Liver (tissue), 8 donors: ENCODE measurements at regions not wholly inside any gene's neighbourhood (a gene's known extent, or its start where the extent isn't known, plus 50 kb on each side); places are given as distances from the start of the nearest gene placed in this dataset.

Experiments
- DNase-seq: peaks from one replicate; pipeline ENCODE4 v3.0.0-alpha.2; 2017; ENCODE audit warnings: low spot score
- H3K27ac ChIP-seq, 2 donors: one replicate each; pipeline ENCODE4 v1.7.0; 2013; ENCODE audit warnings: inconsistent platforms in 2 of 2, low read length in 2 of 2, control low read depth in 1 of 2, low read depth in 1 of 2, mild to moderate bottlenecking in 1 of 2
- H3K27me3 ChIP-seq, 4 donors: one replicate each; pipeline versions ENCODE4 v1.6.1 to v1.7.0; 2013; ENCODE audit warnings: low read length in 3 of 4, inconsistent platforms in 1 of 4, mild to moderate bottlenecking in 1 of 4, moderate library complexity in 1 of 4; ENCODE audit not compliant: control insufficient read depth in 4 of 4, insufficient read depth in 4 of 4
- H3K36me3 ChIP-seq, 4 donors: one replicate each; pipeline versions ENCODE4 v1.6.1 to v1.7.0; 2013; ENCODE audit warnings: low read length in 3 of 4, mild to moderate bottlenecking in 3 of 4, low read depth in 1 of 4, moderate library complexity in 1 of 4; ENCODE audit not compliant: control insufficient read depth in 4 of 4, insufficient read depth in 3 of 4
- H3K4me1 ChIP-seq, 4 donors: one replicate each; pipeline versions ENCODE4 v1.6.1 to v1.7.0; 2013; ENCODE audit warnings: low read length in 3 of 4, mild to moderate bottlenecking in 3 of 4, moderate library complexity in 1 of 4; ENCODE audit not compliant: control insufficient read depth in 4 of 4, insufficient read depth in 4 of 4
- H3K4me3 ChIP-seq, 3 donors: one replicate each; pipeline versions ENCODE4 v1.6.1 to v1.7.0; 2013; ENCODE audit warnings: low read length in 3 of 3, control low read depth in 1 of 3, low read depth in 1 of 3, mild to moderate bottlenecking in 1 of 3
- H3K9ac ChIP-seq, 2 donors: one replicate each; pipeline ENCODE4 v1.7.0; 2013; ENCODE audit warnings: low read length in 2 of 2, mild to moderate bottlenecking in 2 of 2, moderate library complexity in 2 of 2, control low read depth in 1 of 2, low read depth in 1 of 2
- H3K9me3 ChIP-seq, 4 donors: one replicate each; pipeline versions ENCODE4 v1.6.1 to v1.7.0; 2013; ENCODE audit warnings: low read length in 3 of 4; ENCODE audit not compliant: control insufficient read depth in 4 of 4
- CTCF ChIP-seq: fragments of 150-350 bp; IDR thresholded peaks from 2 replicates; pipeline ENCODE4 v1.5.1; 2017; ENCODE audit warnings: improper control_type of control experiment, low read depth, low read length; ENCODE audit not compliant: missing input control
- EGR1 ChIP-seq, 2 donors: IDR thresholded peaks; 2 replicates each; pipeline ENCODE4 v1.6.1; 2016 to 2018; ENCODE audit warnings: antibody characterized with exemption in 2 of 2, low read depth in 2 of 2
- FOXA1 ChIP-seq: IDR thresholded peaks from 2 replicates; pipeline ENCODE4 v1.6.1; 2016; ENCODE audit warnings: antibody characterized with exemption
- FOXA2 ChIP-seq: IDR thresholded peaks from 2 replicates; pipeline ENCODE4 v1.6.1; 2016; ENCODE audit warnings: antibody characterized with exemption
- GABPA ChIP-seq, 2 donors: IDR thresholded peaks in 1 of 2; conservative IDR thresholded peaks in 1 of 2; 2 replicates each; pipeline ENCODE4 v1.6.1; 2016; ENCODE audit warnings: antibody characterized with exemption in 2 of 2, mild to moderate bottlenecking in 1 of 2, moderate library complexity in 1 of 2
- HNF4A ChIP-seq, 2 donors: conservative IDR thresholded peaks; 2 replicates each; pipeline ENCODE4 v1.6.1; 2016; ENCODE audit warnings: antibody characterized with exemption in 2 of 2, mild to moderate bottlenecking in 2 of 2
- HNF4G ChIP-seq: IDR thresholded peaks from 2 replicates; pipeline ENCODE4 v1.6.1; 2016; ENCODE audit warnings: antibody characterized with exemption
- JUND ChIP-seq, 2 donors: IDR thresholded peaks; 2 replicates each; pipeline ENCODE4 v1.6.1; 2016; ENCODE audit warnings: antibody characterized with exemption in 2 of 2
- MAX ChIP-seq: IDR thresholded peaks from 2 replicates; pipeline ENCODE4 v1.6.1; 2016; ENCODE audit warnings: antibody characterized with exemption
- NR2F2 ChIP-seq: IDR thresholded peaks from 2 replicates; pipeline ENCODE4 v1.6.1; 2016; ENCODE audit warnings: antibody characterized with exemption
- RAD21 ChIP-seq, 2 donors: IDR thresholded peaks; 2 replicates each; pipeline ENCODE4 v1.6.1; 2016; ENCODE audit warnings: antibody characterized with exemption in 2 of 2, mild to moderate bottlenecking in 2 of 2
- REST ChIP-seq: IDR thresholded peaks from 2 replicates; pipeline ENCODE4 v1.6.1; 2016; ENCODE audit warnings: antibody characterized with exemption, mild to moderate bottlenecking
- RXRA ChIP-seq, 2 donors: IDR thresholded peaks; 2 replicates each; pipeline ENCODE4 v1.6.1; 2017 to 2018; ENCODE audit warnings: antibody characterized with exemption in 2 of 2, mild to moderate bottlenecking in 1 of 2
- SP1 ChIP-seq: IDR thresholded peaks from 2 replicates; pipeline ENCODE4 v1.6.1; 2018; ENCODE audit warnings: antibody characterized with exemption, mild to moderate bottlenecking
- TAF1 ChIP-seq: conservative IDR thresholded peaks from 2 replicates; pipeline ENCODE4 v1.6.1; 2016; ENCODE audit warnings: antibody characterized with exemption, mild to moderate bottlenecking
- YY1 ChIP-seq: IDR thresholded peaks from 2 replicates; pipeline ENCODE4 v1.6.1; 2016; ENCODE audit warnings: antibody characterized with exemption, mild to moderate bottlenecking
- WGBS: extraction: QIAGEN DNeasy Blood & Tissue Kit; methylation state at CpG from one replicate; pipeline ENCODE4 v1.1.7; 2013; 5-methylcytosine and 5-hydroxymethylcytosine counted together
- TF ChIP-seq, protein P1 (sequence below): IDR thresholded peaks from 2 replicates; pipeline ENCODE4 v1.6.1; 2016; ENCODE audit warnings: antibody characterized with exemption
- donor health status: healthy.
- donor health status: healthy.
- donor health status: healthy.
- donor health status: healthy.
- donor health status: healthy.

- TF ChIP-seq, protein P1, sequence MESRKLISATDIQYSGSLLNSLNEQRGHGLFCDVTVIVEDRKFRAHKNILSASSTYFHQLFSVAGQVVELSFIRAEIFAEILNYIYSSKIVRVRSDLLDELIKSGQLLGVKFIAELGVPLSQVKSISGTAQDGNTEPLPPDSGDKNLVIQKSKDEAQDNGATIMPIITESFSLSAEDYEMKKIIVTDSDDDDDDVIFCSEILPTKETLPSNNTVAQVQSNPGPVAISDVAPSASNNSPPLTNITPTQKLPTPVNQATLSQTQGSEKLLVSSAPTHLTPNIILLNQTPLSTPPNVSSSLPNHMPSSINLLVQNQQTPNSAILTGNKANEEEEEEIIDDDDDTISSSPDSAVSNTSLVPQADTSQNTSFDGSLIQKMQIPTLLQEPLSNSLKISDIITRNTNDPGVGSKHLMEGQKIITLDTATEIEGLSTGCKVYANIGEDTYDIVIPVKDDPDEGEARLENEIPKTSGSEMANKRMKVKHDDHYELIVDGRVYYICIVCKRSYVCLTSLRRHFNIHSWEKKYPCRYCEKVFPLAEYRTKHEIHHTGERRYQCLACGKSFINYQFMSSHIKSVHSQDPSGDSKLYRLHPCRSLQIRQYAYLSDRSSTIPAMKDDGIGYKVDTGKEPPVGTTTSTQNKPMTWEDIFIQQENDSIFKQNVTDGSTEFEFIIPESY = no peak
- no peak for TF ChIP-seq YY1
These were observed 603.6 kb upstream of the DIPK2B start (continued) for GRCh38 chrX:45804276-45804675.

DNA sequence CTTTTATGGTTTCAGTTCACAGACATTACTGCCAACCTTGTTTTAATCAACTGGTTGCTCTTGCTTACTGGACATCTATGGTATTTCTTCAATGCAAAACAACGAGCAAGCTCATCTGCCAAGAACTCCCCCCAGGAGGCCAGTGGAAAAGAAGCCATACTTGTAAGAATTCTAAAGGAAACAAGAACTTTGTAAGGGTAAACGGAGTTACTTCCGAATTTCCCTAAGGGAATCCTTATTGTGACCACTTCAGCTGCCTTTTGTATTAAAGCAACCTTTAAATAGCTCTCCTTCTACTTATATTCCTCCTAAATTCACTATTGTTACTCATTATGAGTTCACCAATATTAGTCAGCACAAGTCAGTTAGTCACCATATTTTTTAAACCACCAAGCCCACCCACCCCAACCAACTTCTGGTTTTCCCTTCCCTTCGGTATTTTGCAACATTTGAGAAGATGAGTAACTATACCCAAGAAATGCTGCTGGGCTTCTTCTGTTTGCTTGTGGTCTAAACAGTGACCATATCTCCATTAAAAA is 602.8 kb upstream of the DIPK2B start:
- Histone ChIP-seq H3K9me3 (no peaks in the 10 kb centered on the region), H3K27ac (no peak overlapping the region), H3K27me3 (peaks cover 0 to 4% (median 0%) of the 10 kb centered on the region in 4 donors), H3K9ac (no peak overlapping the region), H3K4me1 (no peaks in the 10 kb centered on the region), H3K4me3 (no peak overlapping the region), H3K36me3 (no peaks in the 10 kb centered on the region)
- no peak for DNase-seq
- 81% methylated on average over 4 of the region's 4 CpGs for WGBS
- TF ChIP-seq RXRA (IDR thresholded peaks at IDR 0.05) (no peak), HNF4G (no peak), EGR1 (IDR thresholded peaks at IDR 0.05; ENCODE audit: low read depth in 2 of 2) (no peak), HNF4A (conservative IDR thresholded peaks at IDR 0.05) (no peak), RAD21 (IDR thresholded peaks at IDR 0.05) (no peak), TAF1 (no peak), GABPA (IDR thresholded peaks at IDR 0.05 in 1 of 2, conservative IDR thresholded peaks at IDR 0.05 in 1 of 2) (no peak), SP1 (no peak), NR2F2 (no peak), YY1 (no peak), MAX (no peak), FOXA2 (no peak), REST (no peak), CTCF (no peak), JUND (IDR thresholded peaks at IDR 0.05) (no peak), FOXA1 (no peak)
- TF ChIP-seq, protein P1 = no peak
